ENCODE measurements at regions not wholly inside any gene's neighbourhood (a gene's known extent, or its start where the extent isn't known, plus 50 kb on each side); places are given as distances from the start of the nearest gene placed in this dataset.

DNA sequence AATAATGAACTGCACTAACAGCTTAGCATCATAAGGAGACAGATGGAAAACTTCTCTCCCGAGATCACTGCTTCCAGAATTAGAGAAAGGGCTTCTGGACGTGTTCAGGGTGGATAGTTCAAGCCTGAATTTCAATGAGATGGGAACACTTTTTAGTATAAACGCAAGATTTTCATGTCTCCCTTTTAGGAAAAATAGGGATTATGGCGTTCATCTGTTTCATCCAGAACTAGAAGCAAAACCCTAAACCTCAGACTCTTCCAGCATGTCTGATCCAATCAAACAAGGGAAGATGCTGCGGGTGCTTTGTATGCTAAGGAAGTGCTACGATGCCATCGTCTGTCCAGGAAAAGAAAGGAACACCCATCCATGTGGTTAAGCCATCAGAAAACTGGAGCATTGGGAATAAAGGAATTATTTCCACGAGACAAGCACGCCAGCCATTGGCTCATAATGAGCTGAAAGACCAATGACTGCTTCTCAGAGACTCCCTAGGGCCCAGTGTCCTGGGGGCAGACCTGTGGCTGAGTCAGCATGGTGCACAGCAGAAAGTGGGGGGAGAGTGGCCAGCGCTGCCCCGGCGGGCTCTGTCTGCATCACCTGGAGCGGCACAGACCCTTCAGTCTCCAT lies 65.9 kb upstream of the AFF3 start:
- TF ChIP-seq IRF2 (CRISPR knock-in tag; IDR thresholded peaks at IDR 0.05; ENCODE audit: borderline replicate concordance, low read depth), result no peak
- TF ChIP-seq, protein P1, sequence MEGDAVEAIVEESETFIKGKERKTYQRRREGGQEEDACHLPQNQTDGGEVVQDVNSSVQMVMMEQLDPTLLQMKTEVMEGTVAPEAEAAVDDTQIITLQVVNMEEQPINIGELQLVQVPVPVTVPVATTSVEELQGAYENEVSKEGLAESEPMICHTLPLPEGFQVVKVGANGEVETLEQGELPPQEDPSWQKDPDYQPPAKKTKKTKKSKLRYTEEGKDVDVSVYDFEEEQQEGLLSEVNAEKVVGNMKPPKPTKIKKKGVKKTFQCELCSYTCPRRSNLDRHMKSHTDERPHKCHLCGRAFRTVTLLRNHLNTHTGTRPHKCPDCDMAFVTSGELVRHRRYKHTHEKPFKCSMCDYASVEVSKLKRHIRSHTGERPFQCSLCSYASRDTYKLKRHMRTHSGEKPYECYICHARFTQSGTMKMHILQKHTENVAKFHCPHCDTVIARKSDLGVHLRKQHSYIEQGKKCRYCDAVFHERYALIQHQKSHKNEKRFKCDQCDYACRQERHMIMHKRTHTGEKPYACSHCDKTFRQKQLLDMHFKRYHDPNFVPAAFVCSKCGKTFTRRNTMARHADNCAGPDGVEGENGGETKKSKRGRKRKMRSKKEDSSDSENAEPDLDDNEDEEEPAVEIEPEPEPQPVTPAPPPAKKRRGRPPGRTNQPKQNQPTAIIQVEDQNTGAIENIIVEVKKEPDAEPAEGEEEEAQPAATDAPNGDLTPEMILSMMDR (IDR thresholded peaks at IDR 0.05), result no peak
- TF ChIP-seq E2F4 (CRISPR knock-in tag; IDR thresholded peaks at IDR 0.05; ENCODE audit: borderline replicate concordance, low read depth), result no peak
- TF ChIP-seq, protein P2, sequence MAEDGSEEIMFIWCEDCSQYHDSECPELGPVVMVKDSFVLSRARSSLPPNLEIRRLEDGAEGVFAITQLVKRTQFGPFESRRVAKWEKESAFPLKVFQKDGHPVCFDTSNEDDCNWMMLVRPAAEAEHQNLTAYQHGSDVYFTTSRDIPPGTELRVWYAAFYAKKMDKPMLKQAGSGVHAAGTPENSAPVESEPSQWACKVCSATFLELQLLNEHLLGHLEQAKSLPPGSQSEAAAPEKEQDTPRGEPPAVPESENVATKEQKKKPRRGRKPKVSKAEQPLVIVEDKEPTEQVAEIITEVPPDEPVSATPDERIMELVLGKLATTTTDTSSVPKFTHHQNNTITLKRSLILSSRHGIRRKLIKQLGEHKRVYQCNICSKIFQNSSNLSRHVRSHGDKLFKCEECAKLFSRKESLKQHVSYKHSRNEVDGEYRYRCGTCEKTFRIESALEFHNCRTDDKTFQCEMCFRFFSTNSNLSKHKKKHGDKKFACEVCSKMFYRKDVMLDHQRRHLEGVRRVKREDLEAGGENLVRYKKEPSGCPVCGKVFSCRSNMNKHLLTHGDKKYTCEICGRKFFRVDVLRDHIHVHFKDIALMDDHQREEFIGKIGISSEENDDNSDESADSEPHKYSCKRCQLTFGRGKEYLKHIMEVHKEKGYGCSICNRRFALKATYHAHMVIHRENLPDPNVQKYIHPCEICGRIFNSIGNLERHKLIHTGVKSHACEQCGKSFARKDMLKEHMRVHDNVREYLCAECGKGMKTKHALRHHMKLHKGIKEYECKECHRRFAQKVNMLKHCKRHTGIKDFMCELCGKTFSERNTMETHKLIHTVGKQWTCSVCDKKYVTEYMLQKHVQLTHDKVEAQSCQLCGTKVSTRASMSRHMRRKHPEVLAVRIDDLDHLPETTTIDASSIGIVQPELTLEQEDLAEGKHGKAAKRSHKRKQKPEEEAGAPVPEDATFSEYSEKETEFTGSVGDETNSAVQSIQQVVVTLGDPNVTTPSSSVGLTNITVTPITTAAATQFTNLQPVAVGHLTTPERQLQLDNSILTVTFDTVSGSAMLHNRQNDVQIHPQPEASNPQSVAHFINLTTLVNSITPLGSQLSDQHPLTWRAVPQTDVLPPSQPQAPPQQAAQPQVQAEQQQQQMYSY (CRISPR knock-in tag; IDR thresholded peaks at IDR 0.05), result no peak
- TF ChIP-seq TP53 (CRISPR knock-in tag; IDR thresholded peaks at IDR 0.05), result no peak
- TF ChIP-seq SP1 (CRISPR knock-in tag; conservative IDR thresholded peaks at IDR 0.05), result no peak
- no peak for TF ChIP-seq ESRRA (CRISPR knock-in tag; IDR thresholded peaks at IDR 0.05; ENCODE audit: borderline replicate concordance)
- no peak for TF ChIP-seq ETV6 (CRISPR knock-in tag; IDR thresholded peaks at IDR 0.05)
- TF ChIP-seq, protein P3, sequence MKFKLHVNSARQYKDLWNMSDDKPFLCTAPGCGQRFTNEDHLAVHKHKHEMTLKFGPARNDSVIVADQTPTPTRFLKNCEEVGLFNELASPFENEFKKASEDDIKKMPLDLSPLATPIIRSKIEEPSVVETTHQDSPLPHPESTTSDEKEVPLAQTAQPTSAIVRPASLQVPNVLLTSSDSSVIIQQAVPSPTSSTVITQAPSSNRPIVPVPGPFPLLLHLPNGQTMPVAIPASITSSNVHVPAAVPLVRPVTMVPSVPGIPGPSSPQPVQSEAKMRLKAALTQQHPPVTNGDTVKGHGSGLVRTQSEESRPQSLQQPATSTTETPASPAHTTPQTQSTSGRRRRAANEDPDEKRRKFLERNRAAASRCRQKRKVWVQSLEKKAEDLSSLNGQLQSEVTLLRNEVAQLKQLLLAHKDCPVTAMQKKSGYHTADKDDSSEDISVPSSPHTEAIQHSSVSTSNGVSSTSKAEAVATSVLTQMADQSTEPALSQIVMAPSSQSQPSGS (CRISPR knock-in tag; IDR thresholded peaks at IDR 0.05; ENCODE audit: borderline replicate concordance, low read depth), result no peak
- TF ChIP-seq TEAD4 (CRISPR knock-in tag; IDR thresholded peaks at IDR 0.05), result no peak
- no peak for TF ChIP-seq STAT6 (CRISPR knock-in tag; conservative IDR thresholded peaks at IDR 0.05; ENCODE audit: low read depth)
- TF ChIP-seq ELF4 (CRISPR knock-in tag; IDR thresholded peaks at IDR 0.05; ENCODE audit: low read depth), result no peak

Data from WTC11 (cell line).